CD4-positive, alpha-beta T cell treated with Interleukin-21 for 1 hour (primary cell): ENCODE measurements at regions not wholly inside any gene's neighbourhood (a gene's known extent, or its start where the extent isn't known, plus 50 kb on each side); places are given as distances from the start of the nearest gene placed in this dataset.
"Not testable (repeated sequence)": the region's sequence is repeated elsewhere in the genome, so short reads cannot be mapped to it uniquely, and the experiment has no call there.

Experiments
- DNase-seq: peaks from one replicate; pipeline ENCODE4 v3.0.0-alpha.2; 2020

- peak; percentile 1 for DNase-seq
Observed at GRCh38 chr5:72584466-72584865, 77.3 kb upstream of the ZNF366 start.

GRCh38 chr5:72579290-72579689, 72.1 kb upstream of the ZNF366 start:
- DNase-seq, result not testable (repeated sequence)

GRCh38 chr5:72572236-72572765, 65.1 kb upstream of the ZNF366 start:
- DNase-seq, result no peak

GRCh38 chr5:72569408-72569944, 62.3 kb upstream of the ZNF366 start:
- no peak for DNase-seq

GRCh38 chr5:72566746-72567145, 59.5 kb upstream of the ZNF366 start:
- DNase-seq, result no peak

- DNase-seq, result no peak
Observed at GRCh38 chr5:72565513-72566289, 58.5 kb upstream of the ZNF366 start.

- DNase-seq, result no peak
Observed at GRCh38 chr5:72562717-72563116, 55.5 kb upstream of the ZNF366 start.

GRCh38 chr5:72561148-72561972, 54.1 kb upstream of the ZNF366 start:
- no peak for DNase-seq

- no peak for DNase-seq
Observed at GRCh38 chr5:72559866-72560766, 52.9 kb upstream of the ZNF366 start.

- DNase-seq, result no peak
Observed at GRCh38 chr5:72558383-72558782, 51.2 kb upstream of the ZNF366 start.

- DNase-seq, result no peak
Observed at GRCh38 chr5:72558046-72558336, 50.8 kb upstream of the ZNF366 start.

- DNase-seq, result no peak
Observed at GRCh38 chr5:72557167-72558045, 50.2 kb upstream of the ZNF366 start.
